ENCODE measurements at regions not wholly inside any gene's neighbourhood (a gene's known extent, or its start where the extent isn't known, plus 50 kb on each side); places are given as distances from the start of the nearest gene placed in this dataset.

DNA sequence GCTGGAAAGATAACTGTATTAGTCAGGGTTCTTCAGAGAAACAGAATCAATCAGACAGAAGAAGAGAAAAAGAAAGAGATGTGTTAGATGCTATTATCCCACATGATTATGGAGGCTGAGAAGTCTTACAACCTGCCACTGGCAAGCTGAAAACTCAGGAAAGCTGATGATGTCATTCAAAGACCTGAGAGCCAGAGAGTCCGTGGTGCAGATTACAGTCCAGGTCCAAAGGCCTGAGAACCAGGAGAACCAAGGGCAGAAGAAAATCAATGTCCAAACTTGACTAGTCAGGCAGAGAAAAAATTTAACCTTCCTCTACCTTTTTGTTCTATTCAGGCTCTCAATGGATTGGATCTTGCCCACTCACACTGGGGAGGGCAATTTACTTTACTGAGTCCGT is 172.5 kb downstream of the QDPR start:
- intact Hi-C loops (cut with DNase I) = no loop called here
- DNase-seq = no peak

GRCh38 chr4:17336986-17337385 is 174.9 kb downstream of the QDPR start:
- intact Hi-C loops (cut with DNase I) = no loop called here

GRCh38 chr4:17336524-17336961 is 175.3 kb downstream of the QDPR start:
- DNase-seq = no peak
- intact Hi-C loops (cut with DNase I) = no loop called here

More at GRCh38 chr4:17336986-17337385, 174.9 kb downstream of the QDPR start:
- no peak for DNase-seq

GRCh38 chr4:17336069-17336468 is 175.8 kb downstream of the QDPR start:
- no peak for DNase-seq
- intact Hi-C loops (cut with DNase I) = no loop called here

DNA sequence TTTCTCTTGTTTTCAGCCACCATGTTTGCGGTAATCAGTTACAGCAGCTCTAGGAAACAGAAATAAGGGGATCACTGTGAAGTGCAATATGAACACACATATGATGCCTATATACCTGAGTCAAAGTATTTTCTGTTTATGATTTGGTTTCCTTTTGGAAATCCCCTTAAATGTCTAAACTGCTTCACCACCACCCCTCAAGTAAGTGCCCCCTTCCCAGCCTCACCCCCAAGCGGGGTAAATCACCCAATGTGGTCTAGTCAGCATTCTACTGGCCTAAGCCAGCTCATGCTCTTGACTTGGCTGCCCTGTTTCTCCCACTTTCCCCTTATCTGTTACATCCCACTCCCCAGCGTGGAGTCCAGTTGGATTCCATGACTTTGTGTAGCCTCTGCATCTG is 176.5 kb downstream of the QDPR start:
- intact Hi-C loops (cut with DNase I) = no loop called here
- DNase-seq = no peak

GRCh38 chr4:17332478-17332877 is 179.4 kb downstream of the QDPR start:
- no peak for DNase-seq
- intact Hi-C loops (cut with DNase I) = no loop called here

DNA sequence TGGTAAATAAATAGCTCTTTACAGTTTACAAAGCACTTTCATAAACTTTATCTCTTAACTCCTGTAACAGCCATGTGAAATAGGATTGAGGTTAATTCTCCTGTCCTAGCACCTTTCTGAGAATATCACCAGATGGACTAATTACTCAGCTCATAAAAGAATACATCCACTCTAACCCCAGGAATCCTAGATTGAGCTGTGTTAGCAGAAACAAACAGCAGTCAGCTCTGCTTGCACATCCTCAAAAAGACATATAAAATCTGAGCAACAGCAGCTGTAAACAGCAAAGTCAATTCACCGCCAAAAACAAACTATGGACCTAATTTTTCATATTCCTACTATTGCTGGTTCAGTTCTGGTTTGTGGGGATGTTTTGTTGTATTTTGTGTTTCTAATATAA is 182.8 kb downstream of the QDPR start:
- intact Hi-C loops (cut with DNase I) = loop anchor here (5.0 to 10.0 kb wide), 3 partner anchors 414 to 1037 kb away; no protein-coding TSS in a partner anchor
- no peak for DNase-seq

GRCh38 chr4:17328141-17328815 is 183.6 kb downstream of the QDPR start:
- DNase-seq = no peak
- intact Hi-C loops (cut with DNase I) = loop anchor here (5.0 to 10.0 kb wide), 3 partner anchors 413 to 1036 kb away; no protein-coding TSS in a partner anchor

DNA sequence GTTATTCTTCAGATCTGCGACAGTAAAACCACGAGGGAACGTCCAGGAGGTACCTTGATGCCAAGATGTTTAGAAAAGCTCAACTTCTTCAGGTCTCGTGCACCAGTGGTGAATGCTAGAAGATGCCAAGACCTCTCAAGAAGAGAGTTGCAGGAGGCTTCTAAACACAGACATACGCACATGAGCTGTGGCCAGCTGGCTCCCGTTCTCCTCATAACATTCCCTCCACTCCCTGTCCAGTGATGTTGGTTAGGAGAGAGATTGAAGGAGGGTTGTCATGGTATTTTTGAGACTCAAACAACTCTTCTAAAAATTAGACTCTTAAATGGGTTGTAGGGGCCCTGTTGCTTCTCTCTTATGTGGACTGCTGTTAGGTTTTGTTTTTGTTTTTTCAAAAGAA is 184.3 kb downstream of the QDPR start:
- no peak for DNase-seq
- intact Hi-C loops (cut with DNase I) = loop anchor here (5.0 to 10.0 kb wide), 3 partner anchors 413 to 1035 kb away; no protein-coding TSS in a partner anchor

- intact Hi-C loops (cut with DNase I) = loop anchor here (5.0 to 10.0 kb wide), 3 partner anchors 412 to 1034 kb away; no protein-coding TSS in a partner anchor
- DNase-seq = no peak
Measured at GRCh38 chr4:17326756-17327155, 185.1 kb downstream of the QDPR start.

GRCh38 chr4:17325098-17325497 is 186.8 kb downstream of the QDPR start:
- DNase-seq = no peak
- intact Hi-C loops (cut with DNase I) = loop anchor here (2.0 to 10.0 kb wide), 4 partner anchors 410 to 1033 kb away; no protein-coding TSS in a partner anchor

DNA sequence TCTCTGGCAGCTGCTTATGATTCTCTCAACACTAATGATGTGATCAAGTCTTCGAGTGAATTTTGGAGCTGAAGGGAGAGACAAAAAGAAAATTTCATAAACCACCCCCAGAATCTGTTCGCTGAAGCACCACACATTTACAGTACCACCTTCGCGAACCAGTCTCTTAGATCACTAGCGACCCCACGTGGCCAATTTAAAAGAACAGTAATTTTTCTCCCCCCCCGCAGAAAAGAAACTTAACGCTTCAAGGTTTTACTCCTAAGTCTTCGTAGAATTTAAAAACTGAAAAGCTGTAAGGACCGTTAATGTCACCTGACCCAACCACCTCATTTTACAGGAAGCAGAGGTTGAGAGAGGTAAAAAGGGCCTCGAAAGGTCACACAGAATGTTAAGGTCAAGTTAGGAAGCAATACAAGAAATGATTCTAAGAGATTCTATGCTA is 187.5 kb downstream of the QDPR start:
- intact Hi-C loops (cut with DNase I) = loop anchor here (2.0 to 10.0 kb wide), 3 partner anchors 410 to 808 kb away; no protein-coding TSS in a partner anchor
- DNase-seq = peak in 5 of 10 donors; percentile 31 to 82 (median 54)

DNA sequence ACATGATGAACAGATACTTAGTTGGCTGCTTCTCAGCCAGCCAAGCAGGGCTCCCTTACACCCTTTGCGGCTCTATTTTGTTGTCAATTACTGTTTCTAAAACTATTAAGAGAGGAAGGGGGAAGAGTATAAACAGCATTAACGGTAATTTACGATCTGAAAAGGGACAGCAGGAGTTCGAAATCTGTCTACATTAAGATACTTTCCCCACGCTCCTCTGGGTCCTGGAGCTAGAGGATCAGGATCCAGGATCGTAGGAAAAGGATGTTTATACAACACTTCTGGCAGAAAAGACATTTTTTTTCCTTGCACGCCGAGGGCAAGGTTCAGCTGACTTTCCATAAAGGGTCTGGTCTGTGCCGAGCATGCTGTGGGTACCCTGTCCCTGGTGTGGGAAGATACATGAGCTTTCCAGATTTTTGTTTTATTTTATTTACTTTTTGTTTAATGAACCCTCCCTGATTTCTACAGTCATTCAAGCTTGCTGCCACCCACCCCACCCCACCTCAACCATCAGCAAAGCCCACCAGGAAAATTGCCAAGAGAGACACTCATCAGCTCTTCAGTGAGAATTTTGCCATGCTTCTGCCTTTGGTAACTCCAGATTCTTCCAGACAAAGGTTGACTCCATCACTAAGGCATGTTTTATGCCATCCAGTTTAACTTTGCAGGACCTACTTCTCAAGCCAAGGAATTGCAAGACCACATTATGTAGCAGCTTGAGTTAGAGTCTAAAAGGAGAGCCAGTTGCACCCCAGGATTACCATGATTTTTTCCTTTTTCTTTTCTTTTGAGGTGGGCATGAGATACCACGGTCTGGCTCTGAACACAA is 188.1 kb downstream of the QDPR start:
- intact Hi-C loops (cut with DNase I) = loop anchor here (2.0 to 10.0 kb wide), 3 partner anchors 409 to 807 kb away; no protein-coding TSS in a partner anchor
- DNase-seq = no peak

- intact Hi-C loops (cut with DNase I) = loop anchor here (10.0 kb wide), 2 partner anchors 408 to 698 kb away; no protein-coding TSS in a partner anchor
- DNase-seq = no peak
Measured at GRCh38 chr4:17322514-17322913, 189.4 kb downstream of the QDPR start.

DNA sequence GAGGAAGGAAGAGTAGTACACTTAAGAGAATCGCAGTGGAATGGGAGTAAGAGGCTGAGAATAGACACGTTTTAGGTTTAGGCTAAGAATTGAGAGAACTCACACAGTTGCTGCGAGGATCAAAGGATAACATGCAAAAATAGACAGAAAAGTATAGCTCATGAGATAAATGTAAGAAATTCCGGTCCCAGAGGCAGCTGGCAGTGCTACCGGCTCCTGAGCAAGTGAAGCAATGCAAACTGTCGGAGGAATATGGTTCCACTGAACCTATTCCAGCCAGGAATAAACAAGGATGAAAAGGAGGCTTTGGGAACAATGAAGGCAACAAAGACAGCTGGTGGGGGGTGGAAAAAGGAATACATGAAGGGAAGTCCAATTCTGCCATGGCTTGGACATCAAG is 191.8 kb downstream of the QDPR start:
- intact Hi-C loops (cut with DNase I) = loop anchor here (10.0 kb wide), 2 partner anchors 405 to 695 kb away; no protein-coding TSS in a partner anchor
- peak in 3 of 10 donors; percentile 55 to 84 (median 73) for DNase-seq

- intact Hi-C loops (cut with DNase I) = no loop called here
- no peak for DNase-seq
Measured at GRCh38 chr4:17317526-17317925, 194.4 kb downstream of the QDPR start.

GRCh38 chr4:17316566-17316965 is 195.3 kb downstream of the QDPR start:
- intact Hi-C loops (cut with DNase I) = no loop called here
- no peak for DNase-seq

GRCh38 chr4:17315459-17315858 is 196.4 kb downstream of the QDPR start:
- intact Hi-C loops (cut with DNase I) = no loop called here
- DNase-seq = no peak

- intact Hi-C loops (cut with DNase I) = no loop called here
- no peak for DNase-seq
Measured at GRCh38 chr4:17313194-17313593, 198.7 kb downstream of the QDPR start.

GRCh38 chr4:17310269-17310652 is 201.6 kb downstream of the QDPR start:
- no peak for DNase-seq
- intact Hi-C loops (cut with DNase I) = no loop called here

Data from posterior cingulate gyrus (tissue), 11 donors.